Fibroblast of lung (primary cell): ENCODE measurements at regions not wholly inside any gene's neighbourhood (a gene's known extent, or its start where the extent isn't known, plus 50 kb on each side); places are given as distances from the start of the nearest gene placed in this dataset.

ENCODE experiments used
- EZH2 ChIP-seq: IDR thresholded peaks from 2 replicates; pipeline ENCODE4 v1.5.1; 2012; ENCODE audit warnings: low read length, control low read depth, mild to moderate bottlenecking; ENCODE audit errors: missing control alignments
- TF ChIP-seq, protein P1 (sequence below), 2 donors: IDR thresholded peaks in 1 of 2; conservative IDR thresholded peaks in 1 of 2; 1 replicate in 1 of 2; 2 replicates in 1 of 2; pipeline ENCODE4 v1.5.1; 2011 to 2012; ENCODE audit warnings: low read length in 2 of 2, control low read depth in 1 of 2, inconsistent platforms in 1 of 2, low read depth in 1 of 2, mild to moderate bottlenecking in 1 of 2

DNA sequence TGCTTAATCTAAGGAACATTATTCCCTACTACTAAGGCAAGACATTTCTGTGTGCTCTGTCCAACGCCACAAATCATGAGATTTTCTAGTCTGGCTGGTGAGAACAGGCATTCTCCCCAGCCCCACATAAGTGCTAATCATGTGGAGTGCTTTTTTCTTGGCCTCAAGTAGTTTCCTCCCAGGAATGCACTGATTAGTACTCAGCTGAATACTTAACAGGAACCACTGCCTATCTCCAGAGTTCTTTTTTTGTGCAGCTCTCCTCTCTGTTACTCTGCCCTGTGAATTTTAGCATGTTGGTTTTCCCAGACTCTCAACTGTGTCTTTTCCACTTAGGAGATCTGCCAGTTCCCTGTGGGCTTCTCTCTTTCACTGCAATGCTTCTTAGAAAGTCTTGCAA is 1098.5 kb upstream of the LRRTM3 start:
- TF ChIP-seq, protein P1, sequence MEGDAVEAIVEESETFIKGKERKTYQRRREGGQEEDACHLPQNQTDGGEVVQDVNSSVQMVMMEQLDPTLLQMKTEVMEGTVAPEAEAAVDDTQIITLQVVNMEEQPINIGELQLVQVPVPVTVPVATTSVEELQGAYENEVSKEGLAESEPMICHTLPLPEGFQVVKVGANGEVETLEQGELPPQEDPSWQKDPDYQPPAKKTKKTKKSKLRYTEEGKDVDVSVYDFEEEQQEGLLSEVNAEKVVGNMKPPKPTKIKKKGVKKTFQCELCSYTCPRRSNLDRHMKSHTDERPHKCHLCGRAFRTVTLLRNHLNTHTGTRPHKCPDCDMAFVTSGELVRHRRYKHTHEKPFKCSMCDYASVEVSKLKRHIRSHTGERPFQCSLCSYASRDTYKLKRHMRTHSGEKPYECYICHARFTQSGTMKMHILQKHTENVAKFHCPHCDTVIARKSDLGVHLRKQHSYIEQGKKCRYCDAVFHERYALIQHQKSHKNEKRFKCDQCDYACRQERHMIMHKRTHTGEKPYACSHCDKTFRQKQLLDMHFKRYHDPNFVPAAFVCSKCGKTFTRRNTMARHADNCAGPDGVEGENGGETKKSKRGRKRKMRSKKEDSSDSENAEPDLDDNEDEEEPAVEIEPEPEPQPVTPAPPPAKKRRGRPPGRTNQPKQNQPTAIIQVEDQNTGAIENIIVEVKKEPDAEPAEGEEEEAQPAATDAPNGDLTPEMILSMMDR (conservative IDR thresholded peaks at IDR 0.05 in 1 of 2, IDR thresholded peaks at IDR 0.05 in 1 of 2; ENCODE audit: low read depth in 1 of 2, low read length in 2 of 2), result no peak
- TF ChIP-seq EZH2, result no peak
